HG03280 (cell line): ENCODE measurements at regions not wholly inside any gene's neighbourhood (a gene's known extent, or its start where the extent isn't known, plus 50 kb on each side); places are given as distances from the start of the nearest gene placed in this dataset.
"Not testable (repeated sequence)": the region's sequence is repeated elsewhere in the genome, so short reads cannot be mapped to it uniquely, and the experiment has no call there.

Source experiments
- ATAC-seq: cut with Tn5 transposase; IDR thresholded peaks from one replicate; pipeline ENCODE4 v1.9.1; 2021; ENCODE audit warnings: mild to moderate bottlenecking, moderate library complexity; ENCODE audit not compliant: unreplicated experiment

DNA sequence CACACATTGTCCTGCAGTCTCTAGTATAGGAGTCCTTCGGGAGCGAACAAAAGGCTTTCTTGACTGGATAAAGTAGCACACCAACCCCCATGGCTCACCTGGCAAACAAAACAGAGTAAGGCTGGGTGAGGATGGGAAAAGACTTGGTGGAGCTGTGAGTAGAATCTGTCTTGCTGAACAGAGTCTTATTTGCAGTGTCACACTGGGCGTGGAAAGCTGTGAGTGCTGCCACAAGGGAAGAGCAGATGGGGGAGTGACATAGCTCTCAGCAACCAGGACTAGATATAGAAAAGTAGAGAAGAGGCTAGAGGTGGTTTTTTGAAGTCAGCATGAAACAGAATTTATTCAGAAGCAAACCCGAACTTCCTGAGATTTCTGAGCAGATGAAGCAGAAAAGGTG is 137.2 kb upstream of the ESX1 start:
- no peak for ATAC-seq

DNA sequence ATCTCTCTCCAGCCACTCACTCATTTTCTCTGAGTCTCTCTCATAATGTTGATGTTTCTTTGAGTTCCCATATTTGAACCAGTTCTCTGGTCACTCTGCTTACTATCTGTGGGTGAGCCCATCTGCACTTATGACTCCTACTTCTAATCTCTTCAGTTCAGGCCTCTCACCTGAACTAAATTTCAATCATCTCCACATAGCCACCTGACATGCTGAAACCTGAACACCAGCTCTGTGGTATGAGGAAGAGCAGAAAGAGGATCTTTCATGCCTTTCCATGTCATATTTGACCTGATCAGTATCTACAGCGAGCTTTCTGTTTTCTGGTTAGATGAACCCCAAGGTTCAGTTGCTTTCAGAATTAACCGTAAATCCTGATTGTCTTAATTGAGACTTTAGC is 122.2 kb upstream of the ESX1 start:
- ATAC-seq = no peak

DNA sequence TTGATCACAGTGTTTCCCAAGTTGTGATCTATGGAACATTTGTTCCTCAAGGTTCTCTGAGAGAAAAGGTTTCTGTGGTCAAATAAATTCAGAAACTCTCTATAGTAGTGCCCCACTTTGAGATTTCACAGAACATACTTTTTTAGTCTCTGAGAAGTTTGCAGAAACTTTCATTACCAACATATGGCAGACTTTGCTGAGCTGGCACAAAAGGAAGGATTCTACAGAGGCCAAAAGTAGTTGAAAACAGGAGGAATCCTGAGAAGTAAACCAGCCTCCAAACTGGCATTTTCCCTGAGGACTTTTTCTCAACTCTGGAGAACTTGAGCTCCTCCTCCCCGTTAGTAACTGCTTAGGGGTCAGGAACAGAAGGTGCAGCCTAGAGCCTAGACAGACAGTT is 117.8 kb upstream of the ESX1 start:
- ATAC-seq = no peak

DNA sequence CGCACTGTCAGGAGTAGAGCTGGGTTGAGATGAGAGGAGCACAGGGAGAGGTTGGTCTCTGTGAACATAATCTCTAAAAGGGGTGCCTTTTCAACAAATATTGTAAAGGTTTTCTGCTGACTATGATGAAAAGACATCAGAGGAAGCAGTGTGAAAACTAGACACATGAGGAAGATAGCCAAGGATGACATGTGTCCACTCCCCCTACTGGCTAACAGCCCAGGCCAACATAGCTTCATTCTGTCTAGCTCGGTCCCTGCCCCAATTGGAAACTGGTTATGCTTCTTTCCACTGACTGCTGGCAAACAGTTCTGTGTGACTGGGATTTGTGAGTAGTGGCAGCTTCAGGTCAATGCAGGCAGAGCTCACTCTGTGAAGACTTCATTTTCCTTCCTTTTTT is 115.4 kb upstream of the ESX1 start:
- no peak for ATAC-seq

DNA sequence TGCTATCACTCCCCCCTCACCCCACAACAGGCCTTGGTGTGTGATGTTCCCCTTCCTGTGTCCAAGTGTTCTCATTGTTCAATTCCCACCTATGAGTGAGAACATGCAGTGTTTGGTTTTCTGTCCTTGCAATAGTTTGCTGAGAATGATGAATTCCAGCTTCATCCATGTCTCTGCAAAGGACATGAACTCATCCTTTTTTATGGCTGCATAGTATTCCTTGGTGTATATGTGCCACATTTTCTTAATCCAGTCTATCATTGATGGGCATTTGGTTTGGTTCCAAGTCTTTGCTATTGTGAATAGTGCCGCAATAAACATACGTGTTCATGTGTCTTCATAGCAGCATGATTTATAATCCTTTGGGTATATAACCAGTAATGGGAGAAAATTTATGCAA is 106.0 kb upstream of the ESX1 start:
- ATAC-seq = not testable (repeated sequence)

DNA sequence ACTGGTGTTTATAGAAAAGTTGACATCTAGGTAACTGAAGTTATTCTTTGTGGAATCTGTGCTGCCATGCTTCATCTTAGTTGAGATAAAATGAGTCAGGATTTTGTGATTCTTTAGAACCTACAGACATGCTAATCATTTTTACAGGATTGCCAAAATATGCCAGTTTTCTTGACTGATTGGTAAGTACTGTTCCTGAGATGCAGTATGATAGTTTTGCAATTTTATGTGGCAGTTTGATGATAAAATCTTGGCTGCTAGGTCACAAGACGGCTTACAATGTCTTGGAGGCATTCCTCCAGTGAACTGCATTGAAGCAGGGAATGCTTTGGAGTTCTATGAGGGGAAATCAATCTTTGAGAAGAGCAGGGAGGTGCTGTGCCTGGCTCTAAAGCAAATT is 104.4 kb upstream of the ESX1 start:
- ATAC-seq = no peak

DNA sequence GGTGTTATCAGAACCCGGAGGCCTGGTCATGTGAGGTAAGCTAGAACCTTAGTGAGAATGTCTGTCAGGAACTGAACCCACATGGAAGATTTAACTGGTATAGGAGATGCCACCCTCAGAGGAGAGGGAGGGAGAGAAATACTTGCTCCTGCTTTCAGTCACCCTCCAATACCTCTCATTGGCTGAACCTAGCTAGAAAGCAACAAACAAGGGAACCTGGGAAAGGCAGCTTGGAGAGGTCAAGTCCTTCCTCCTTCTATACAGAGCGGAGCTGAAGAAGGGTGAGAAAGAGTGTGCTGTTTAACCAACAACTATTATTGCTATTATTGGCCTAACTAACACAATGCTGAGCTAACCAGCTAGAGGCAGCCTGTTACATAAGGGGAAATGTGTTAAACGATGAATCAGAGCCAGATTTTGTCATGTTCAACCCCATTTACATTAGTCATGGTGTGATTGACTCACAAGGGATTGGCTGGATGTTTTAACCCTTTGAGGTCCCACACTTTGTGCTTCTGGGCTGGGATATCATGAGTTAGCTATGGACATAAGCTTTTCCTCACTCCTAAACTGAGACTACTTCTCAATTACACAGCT is 96.5 kb upstream of the ESX1 start:
- ATAC-seq = no peak

DNA sequence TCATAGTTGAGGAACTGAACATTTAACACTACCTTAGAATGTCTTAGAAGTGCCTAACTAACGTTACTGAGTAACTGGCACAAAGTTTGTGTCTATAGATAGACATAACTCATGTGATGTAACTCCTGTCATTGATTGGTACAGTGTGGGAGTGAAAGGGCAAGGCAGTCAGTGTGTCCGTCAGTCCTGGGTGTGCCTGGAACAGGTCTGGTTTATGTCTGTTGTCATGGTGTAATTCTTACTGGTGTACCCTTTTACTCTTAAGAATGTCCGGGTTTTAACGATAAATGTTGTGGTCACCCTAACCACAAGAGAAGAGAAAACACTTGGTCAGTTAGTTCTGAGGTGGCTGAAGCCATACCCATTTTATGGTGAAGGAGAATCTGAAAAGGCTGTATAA is 93.1 kb upstream of the ESX1 start:
- ATAC-seq = no peak

DNA sequence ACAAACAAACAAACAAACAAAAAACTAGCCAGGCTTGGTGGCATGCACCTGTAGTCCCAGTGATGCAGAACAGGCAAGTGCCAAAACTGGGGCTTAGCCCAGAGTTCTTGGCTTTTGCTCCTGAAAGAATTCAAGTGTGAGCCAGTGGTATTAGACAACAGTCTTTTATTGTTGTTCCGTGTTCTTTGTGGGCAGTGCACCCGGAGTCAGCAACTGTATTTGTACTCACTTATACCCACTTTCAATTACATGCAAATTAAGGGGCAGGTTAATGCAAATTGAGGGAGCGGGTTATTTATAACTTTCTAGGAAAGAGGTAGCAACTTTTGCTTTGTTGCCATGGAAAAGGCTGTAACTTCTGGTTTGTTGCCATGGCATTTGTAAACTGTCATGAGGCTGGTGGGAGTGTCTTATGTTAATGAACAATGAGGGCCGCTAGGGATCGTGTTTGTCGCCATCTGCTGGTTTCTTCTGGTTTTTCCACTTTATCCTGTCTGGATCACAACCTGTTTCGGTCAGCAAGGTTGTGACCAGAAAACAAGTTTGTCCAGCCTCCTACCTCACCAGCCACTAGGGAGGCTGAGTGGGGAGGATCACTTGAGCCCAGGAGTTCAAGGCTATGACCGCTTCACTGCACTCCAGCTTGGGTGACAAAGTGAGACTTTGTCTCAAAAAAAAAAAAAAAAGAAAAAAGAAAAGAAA is 88.8 kb upstream of the ESX1 start:
- peak; percentile 84 for ATAC-seq

DNA sequence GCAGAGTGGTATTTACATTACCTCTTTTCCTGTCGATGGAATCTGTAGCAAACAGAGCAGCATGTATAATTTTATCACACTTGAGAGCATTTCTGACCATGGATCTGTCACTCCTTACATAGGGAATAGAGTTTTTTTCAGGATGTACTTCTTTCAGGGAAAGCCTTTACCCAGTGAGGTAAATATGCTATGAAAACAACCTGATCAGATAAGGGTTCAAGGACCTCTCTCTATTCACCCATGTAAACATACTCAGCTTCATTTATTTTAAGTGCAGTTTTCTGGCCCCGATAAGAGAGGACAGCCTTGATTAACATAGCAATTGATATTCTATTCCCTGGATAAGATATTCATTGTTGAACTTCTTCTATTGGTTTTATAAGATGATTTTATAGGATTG is 87.3 kb upstream of the ESX1 start:
- no peak for ATAC-seq

DNA sequence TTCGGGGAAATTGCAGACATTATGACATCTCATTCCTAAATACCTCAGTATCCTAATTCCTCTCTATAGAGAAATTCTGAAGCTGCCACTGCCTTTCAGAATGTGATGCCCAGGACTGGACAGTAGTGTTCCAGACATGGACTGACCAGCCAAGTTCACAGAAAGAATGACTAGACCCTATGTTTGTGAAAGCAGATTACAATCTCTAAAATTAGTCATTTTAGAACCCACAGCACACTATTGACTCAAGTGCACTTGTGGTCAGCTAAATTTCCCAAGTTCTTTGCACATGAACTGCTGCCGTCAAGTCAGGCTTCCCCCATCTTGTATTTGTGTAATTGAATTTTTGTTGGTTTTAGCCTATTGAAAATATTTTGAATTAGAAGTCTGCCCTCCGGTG is 81.0 kb upstream of the ESX1 start:
- ATAC-seq = no peak

DNA sequence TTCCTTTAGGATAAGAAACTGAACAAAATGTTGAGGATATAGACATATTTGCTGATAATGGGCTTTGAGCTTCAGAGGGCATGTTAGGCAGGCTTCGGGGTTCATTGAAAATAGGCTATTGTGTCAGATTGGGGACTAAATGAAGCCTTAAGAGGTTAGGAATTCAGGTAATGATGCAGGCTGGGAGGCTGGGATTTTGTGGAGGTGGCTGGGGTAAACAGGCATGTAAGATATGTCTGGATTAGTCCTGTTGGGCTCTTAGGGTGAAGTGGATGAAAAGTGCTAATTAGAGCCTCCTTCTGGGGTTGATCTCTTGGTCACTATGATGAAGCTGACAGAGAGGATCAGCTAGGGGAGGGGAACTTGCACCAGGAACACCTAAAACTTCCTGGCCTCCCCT is 80.2 kb upstream of the ESX1 start:
- no peak for ATAC-seq

DNA sequence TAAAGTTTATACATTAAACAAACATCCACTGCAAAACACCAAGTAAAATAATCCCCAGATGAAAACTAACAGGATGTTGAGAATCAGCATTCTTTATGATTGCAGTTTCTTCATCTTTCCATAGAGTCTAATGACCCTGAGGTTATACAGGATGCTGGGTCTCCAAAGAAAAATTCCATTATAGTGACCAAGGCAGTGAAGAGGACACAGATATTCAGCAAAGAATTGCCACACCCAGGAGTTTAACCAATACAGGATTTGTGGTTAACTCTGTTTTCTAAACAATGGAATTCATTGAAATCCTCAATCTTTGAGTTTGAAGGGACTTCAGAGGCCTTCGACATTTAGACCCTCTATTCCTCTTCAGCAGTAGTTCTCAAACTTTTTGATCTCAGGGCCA is 76.2 kb upstream of the ESX1 start:
- no peak for ATAC-seq

DNA sequence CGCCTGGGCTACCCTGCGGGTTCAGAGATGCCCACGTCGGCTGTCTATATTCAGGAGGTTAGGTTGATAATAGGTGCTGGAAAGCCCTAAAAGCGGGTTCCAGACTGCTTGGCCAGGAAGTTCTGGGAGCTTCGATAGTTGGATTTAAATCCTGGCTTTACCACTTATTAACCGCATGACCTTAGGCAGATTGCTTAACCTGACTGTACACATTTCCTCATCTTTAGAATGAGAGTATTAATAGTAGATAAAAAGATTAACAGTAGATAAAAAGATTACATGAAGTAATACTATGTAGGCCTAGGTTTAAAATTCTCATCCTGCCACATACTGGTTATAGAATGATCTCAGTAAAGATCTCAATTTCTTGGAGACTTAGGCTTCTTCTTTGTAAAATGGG is 75.0 kb upstream of the ESX1 start:
- no peak for ATAC-seq

DNA sequence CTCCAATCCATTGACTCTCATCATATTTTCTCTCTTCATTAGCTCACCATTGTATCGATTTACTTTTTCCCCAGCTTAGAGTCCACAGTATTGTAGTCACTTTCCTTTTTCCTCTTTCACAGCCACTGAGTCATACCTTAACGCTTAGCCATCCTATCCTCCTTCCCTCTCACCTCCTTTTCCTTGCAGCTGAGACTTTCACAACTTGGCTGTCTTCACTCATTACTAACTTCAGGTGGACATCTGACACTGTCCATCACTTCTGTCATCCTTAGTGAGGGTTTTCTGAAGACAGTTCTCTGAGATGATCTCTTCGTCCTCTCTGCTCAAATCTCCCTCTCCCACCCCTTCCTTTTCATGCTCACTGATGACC is 70.5 kb upstream of the ESX1 start:
- ATAC-seq = no peak

DNA sequence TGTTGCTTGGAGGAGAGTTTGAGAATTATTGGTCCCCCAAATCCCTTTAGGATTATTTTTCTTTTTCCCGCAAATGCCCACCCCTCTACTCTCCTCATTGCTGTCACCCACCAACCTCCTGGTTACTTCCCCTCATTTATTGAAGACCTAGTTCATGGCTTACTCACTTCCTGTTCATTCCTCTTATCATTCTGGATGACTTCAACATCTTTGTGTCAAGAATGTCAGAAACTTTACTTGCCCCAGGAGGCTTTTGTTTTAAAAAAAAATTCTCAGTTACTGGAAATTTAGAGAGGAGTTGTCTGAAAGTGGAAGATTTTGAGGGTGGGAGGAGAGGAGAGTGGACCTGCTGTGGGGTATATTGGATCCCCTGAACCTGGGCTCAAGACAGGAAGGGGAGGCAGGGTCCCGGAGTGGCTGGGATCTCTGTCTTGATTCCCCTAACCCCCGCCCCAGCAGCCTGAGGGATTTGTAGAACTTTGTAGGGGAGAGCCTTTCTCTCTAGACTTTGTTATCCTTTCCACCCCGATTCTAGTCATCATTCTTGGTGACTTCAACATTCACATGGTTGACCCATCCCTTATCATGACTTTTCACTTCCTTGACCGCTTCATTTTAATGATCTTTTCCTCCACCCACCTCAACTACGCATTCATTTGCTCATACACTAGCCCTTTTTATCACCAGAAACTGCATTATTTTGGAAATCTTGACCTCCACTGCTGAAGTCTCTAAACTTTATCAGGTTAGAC is 69.9 kb upstream of the ESX1 start:
- ATAC-seq = no peak

DNA sequence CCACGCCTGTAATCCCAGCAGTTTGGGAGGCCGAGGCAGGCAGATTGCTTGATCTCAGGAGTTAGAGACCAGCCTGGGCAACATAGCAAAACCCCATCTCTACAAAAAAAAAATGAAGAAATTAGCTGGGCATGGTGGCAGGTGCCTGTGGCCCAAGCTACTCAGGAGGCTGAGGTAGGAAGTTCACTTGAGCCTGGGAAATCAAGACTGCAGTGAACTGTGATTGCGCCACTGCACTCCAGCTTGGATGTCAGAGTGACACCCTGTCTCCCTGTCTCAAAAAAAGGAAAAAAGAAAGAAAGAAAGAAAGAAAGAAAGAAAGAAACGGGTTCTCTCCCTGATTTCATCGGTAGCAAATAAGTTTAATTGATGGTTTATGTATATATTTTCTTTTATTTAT is 64.6 kb upstream of the ESX1 start:
- no peak for ATAC-seq

DNA sequence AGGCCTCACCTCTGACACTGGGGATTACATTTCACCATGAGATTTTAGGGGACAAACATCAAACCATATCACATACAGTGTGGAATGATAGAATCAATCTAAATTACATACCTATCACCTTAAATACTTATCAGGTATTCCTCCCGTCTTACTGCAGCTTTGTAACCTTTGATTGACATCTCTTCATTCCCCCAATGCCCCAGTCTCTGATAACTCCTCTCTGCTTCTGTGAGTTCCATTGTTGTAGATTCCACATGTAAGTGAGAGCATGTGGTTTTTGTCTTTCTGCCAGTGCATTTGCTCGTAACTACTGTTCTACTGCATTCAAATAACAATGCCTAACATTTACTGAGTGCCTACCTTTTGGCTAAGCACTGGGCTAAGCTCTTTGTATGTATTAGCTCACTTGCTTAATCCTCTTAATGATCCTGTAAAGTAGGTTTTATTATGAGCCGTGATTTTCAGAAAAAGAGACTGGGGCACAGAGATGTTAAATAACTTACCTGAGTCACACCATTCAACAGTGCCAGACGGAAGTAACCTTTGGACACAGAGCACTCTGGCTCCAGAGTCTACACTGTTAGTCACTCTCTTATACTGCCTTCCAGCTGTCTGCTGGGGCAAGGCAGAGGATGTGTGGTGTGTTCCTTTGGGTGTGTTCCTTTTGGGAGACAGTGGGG is 63.7 kb upstream of the ESX1 start:
- no peak for ATAC-seq

DNA sequence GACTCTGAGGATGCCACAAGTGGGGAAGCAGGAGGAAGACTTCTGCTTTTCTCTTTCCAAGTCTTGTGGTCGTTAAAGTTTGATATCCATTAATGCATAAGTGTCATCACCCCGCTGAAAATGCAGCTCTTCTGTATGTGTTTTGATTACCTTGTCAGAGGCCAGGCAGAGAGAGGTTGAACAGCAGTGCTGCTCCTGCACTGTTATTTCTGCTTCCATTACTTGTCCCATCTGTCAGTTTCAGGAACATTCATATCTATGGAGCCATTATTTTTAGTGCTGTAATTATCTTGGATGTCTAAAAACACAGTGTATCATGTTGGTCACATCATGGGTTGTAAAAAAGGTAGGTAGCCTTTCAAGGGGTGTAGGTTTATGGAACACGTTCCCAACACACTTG is 62.0 kb upstream of the ESX1 start:
- no peak for ATAC-seq

DNA sequence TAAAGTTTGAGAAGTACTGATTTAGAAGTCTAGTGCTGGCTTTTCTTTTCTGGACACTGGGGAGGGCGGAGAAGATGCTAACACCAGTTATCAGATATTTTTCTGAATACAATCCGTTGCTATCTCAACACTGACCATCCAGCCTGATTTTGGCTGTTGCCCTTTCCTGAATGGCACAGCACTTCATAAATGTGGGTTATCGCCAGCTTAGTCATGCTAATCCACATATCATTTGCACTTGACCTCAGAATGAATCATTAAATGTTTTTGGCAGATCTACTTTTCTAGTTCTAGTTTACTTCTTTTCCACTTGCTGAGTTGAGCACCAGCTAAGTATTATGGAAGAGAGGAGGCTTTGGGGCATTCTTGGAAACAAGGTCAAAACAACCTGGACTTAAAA is 60.8 kb upstream of the ESX1 start:
- no peak for ATAC-seq

DNA sequence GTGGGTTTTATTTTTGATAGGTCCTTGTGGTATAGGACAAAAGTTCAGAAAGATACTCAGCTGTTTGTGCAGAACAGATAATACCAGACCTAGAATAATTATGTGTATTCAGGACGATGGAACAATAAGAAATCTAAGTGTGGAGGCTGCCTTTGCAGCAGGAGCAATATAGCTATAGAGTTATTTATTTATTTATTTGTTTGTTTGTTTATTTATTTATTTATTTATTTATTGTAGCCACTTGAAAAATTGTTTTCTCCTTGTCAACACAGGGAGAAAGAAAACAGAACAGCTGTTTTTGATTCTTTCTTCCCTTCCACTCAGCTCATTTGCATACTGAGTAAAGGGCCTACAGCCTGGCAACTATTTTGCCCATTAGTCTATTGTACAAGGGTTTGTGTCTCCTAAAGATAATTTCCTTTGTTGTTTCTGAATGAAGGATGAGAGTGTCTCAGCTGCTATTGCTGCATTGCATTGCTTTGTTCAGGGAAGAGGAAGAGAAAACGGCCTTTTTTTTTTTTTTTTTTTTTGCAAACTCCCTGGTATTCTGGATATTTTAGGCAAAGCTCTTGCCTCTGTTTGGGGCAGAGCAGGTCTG is 56.0 kb upstream of the ESX1 start:
- no peak for ATAC-seq

DNA sequence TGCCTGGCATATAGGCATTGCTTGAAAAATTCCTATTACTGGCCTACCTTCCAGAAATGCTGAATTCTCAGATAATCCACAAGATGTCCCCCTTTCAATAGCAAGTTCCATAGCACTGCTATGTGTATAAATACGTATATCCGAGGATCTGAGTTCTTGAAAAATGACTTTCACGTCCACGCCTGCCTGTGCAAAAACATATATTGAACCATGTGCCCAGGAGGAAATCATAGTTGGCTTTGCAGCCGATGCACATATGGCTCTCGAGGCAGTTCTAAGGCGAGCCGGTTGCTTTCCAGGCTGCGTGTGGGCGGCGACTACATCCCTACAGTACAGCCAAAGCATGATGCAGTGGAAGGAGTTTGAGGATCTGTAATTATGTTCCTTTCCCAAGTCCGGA is 55.4 kb upstream of the ESX1 start:
- no peak for ATAC-seq
